ENCODE measurements at regions not wholly inside any gene's neighbourhood (a gene's known extent, or its start where the extent isn't known, plus 50 kb on each side); places are given as distances from the start of the nearest gene placed in this dataset.

GRCh38 chr10:29131952-29132547 lies 156.8 kb upstream of the LYZL1 start:
- no peaks in the 10 kb centered on the region for H3K4me1 ChIP-seq
- no peaks in the 10 kb centered on the region for H3K9me3 ChIP-seq
- H3K4me3 ChIP-seq, result no peak overlapping the region
- DNase-seq (ENCODE audit: low spot score in 2 of 2), result no peak
- H3K27ac ChIP-seq, result no peak overlapping the region
- TF ChIP-seq, protein P1, sequence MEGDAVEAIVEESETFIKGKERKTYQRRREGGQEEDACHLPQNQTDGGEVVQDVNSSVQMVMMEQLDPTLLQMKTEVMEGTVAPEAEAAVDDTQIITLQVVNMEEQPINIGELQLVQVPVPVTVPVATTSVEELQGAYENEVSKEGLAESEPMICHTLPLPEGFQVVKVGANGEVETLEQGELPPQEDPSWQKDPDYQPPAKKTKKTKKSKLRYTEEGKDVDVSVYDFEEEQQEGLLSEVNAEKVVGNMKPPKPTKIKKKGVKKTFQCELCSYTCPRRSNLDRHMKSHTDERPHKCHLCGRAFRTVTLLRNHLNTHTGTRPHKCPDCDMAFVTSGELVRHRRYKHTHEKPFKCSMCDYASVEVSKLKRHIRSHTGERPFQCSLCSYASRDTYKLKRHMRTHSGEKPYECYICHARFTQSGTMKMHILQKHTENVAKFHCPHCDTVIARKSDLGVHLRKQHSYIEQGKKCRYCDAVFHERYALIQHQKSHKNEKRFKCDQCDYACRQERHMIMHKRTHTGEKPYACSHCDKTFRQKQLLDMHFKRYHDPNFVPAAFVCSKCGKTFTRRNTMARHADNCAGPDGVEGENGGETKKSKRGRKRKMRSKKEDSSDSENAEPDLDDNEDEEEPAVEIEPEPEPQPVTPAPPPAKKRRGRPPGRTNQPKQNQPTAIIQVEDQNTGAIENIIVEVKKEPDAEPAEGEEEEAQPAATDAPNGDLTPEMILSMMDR (IDR thresholded peaks at IDR 0.05), result no peak
- TF ChIP-seq POLR2AphosphoS5 (IDR thresholded peaks at IDR 0.05), result no peak
- TF ChIP-seq EP300 (IDR thresholded peaks at IDR 0.05), result no peak
- no peak for TF ChIP-seq POLR2A (IDR thresholded peaks at IDR 0.05)
- no peaks in the 10 kb centered on the region for H3K36me3 ChIP-seq
- peaks cover 2% of the 10 kb centered on the region for H3K27me3 ChIP-seq
- 81% methylated on average over 12 of the region's 12 CpGs for WGBS

DNA sequence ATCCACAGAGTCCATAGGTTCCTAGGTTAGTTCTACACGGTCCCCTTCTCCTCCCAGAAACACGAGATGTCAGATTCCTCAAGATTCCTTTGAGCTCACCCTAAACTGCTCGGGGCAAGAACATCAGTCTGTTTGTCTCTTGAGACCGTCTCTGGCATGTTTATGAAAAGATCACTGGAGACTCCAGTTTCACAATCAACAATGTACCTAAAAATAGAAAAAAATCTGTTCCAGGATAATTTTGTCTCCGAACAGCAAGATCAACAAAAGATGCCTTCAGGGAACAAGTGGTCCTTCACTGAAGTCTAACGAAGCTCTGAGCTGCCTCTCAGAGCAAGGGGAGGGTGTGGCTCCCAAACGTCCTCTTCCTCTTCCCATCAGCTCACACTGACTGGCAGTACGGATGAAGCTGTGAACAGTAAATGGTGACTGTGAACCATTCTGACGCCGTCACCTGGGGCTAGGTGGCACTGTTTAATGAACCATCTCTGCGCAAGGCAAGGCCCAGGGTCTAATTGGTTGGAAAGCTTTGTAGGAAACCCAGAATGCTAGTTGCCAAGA lies 156.2 kb upstream of the LYZL1 start:
- Histone ChIP-seq H3K27ac (no peak overlapping the region), H3K9me3 (no peaks in the 10 kb centered on the region), H3K36me3 (no peaks in the 10 kb centered on the region), H3K27me3 (no peaks in the 10 kb centered on the region), H3K4me1 (no peaks in the 10 kb centered on the region), H3K4me3 (no peak overlapping the region)
- TF ChIP-seq EP300 (IDR thresholded peaks at IDR 0.05) (no peak), POLR2A (IDR thresholded peaks at IDR 0.05) (no peak), POLR2AphosphoS5 (IDR thresholded peaks at IDR 0.05) (no peak)
- TF ChIP-seq, protein P1 (IDR thresholded peaks at IDR 0.05), result no peak
- DNase-seq (ENCODE audit: low spot score in 2 of 2), result no peak
- 54% methylated on average over 11 of the region's 11 CpGs for WGBS

- Histone ChIP-seq H3K4me1 (no peaks in the 10 kb centered on the region), H3K36me3 (no peaks in the 10 kb centered on the region), H3K4me3 (no peak overlapping the region), H3K27me3 (no peaks in the 10 kb centered on the region), H3K9me3 (no peaks in the 10 kb centered on the region), H3K27ac (no peak overlapping the region)
- WGBS, result 82% methylated on average over 3 of the region's 3 CpGs
- DNase-seq (ENCODE audit: low spot score in 2 of 2), result no peak
- TF ChIP-seq EP300 (IDR thresholded peaks at IDR 0.05), result no peak
- TF ChIP-seq POLR2A (IDR thresholded peaks at IDR 0.05), result no peak
- TF ChIP-seq, protein P1 (IDR thresholded peaks at IDR 0.05), result no peak
- no peak for TF ChIP-seq POLR2AphosphoS5 (IDR thresholded peaks at IDR 0.05)
Observed at GRCh38 chr10:29135337-29135736, 153.5 kb upstream of the LYZL1 start.

DNA sequence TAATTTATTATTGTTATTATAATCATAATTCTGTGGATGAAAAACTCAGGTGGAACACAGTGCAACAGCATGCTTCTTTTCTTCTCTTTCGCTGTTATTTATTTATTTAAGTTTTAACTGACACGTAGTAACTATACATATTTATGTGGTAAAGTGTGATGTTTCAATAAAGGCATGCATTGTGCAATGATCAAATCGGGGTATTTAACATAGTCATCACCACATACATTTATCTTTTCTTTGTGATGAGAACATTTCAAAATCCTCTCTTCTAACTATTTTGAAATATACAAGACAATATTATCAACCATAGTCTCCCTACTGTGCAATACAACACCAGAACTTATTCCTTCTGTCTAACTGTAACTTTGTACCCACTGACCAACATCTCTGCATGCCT lies 152.5 kb upstream of the LYZL1 start:
- 76% methylated on average over 3 of the region's 3 CpGs for WGBS
- Histone ChIP-seq H3K27me3 (no peaks in the 10 kb centered on the region), H3K27ac (no peak overlapping the region), H3K4me3 (no peak overlapping the region), H3K4me1 (no peaks in the 10 kb centered on the region), H3K36me3 (no peaks in the 10 kb centered on the region), H3K9me3 (no peaks in the 10 kb centered on the region)
- TF ChIP-seq POLR2AphosphoS5 (IDR thresholded peaks at IDR 0.05) (no peak), EP300 (IDR thresholded peaks at IDR 0.05) (no peak), POLR2A (IDR thresholded peaks at IDR 0.05) (no peak)
- TF ChIP-seq, protein P1 (IDR thresholded peaks at IDR 0.05), result no peak
- DNase-seq (ENCODE audit: low spot score in 2 of 2), result no peak

GRCh38 chr10:29140151-29140550 lies 148.7 kb upstream of the LYZL1 start:
- H3K27me3 ChIP-seq, result peaks cover 2% of the 10 kb centered on the region
- TF ChIP-seq POLR2A (IDR thresholded peaks at IDR 0.05) (no peak), POLR2AphosphoS5 (IDR thresholded peaks at IDR 0.05) (no peak), EP300 (IDR thresholded peaks at IDR 0.05) (no peak)
- TF ChIP-seq, protein P1 (IDR thresholded peaks at IDR 0.05), result no peak
- no peaks in the 10 kb centered on the region for H3K36me3 ChIP-seq
- no peak for DNase-seq (ENCODE audit: low spot score in 2 of 2)
- H3K4me1 ChIP-seq, result no peaks in the 10 kb centered on the region
- H3K4me3 ChIP-seq, result no peak overlapping the region
- WGBS, result 49% methylated on average over 1 of the region's 1 CpG
- H3K9me3 ChIP-seq, result no peaks in the 10 kb centered on the region
- no peak overlapping the region for H3K27ac ChIP-seq
